H9 (cell line): ENCODE measurements at regions not wholly inside any gene's neighbourhood (a gene's known extent, or its start where the extent isn't known, plus 50 kb on each side); places are given as distances from the start of the nearest gene placed in this dataset.

ENCODE experiments used
- DNase-seq: peaks from one replicate; pipeline ENCODE4 v3.0.0-alpha.2; 2017
- H2AFZ ChIP-seq: one replicate; pipeline ENCODE4 v1.6.1; 2013; ENCODE audit warnings: mild to moderate bottlenecking, low read length, control low read depth, moderate library complexity
- H2AK5ac ChIP-seq: 2 replicates; pipeline ENCODE4 v1.6.1; 2013; ENCODE audit warnings: low read length, control low read depth, mixed read lengths; ENCODE audit not compliant: insufficient read length
- H2BK120ac ChIP-seq: one replicate; pipeline ENCODE4 v1.6.1; 2013; ENCODE audit warnings: low read depth, mild to moderate bottlenecking, low read length, control low read depth, inconsistent platforms; ENCODE audit not compliant: poor library complexity, severe bottlenecking
- H2BK12ac ChIP-seq: 2 replicates; pipeline ENCODE4 v1.6.1; 2013; ENCODE audit warnings: low read length, control low read depth, mixed read lengths, low read depth; ENCODE audit not compliant: insufficient read length
- H2BK15ac ChIP-seq: 2 replicates; pipeline ENCODE4 v1.6.1; 2013; ENCODE audit warnings: low read depth, low read length, control low read depth
- H2BK20ac ChIP-seq: one replicate; pipeline ENCODE4 v1.6.1; 2013; ENCODE audit warnings: low read depth, mild to moderate bottlenecking, low read length, control low read depth, inconsistent platforms; ENCODE audit not compliant: poor library complexity, severe bottlenecking
- H2BK5ac ChIP-seq: 2 replicates; pipeline ENCODE4 v1.6.1; 2013; ENCODE audit warnings: low read length, control low read depth, mixed read lengths; ENCODE audit not compliant: insufficient read length
- H3K14ac ChIP-seq: 2 replicates; pipeline ENCODE4 v1.6.1; 2013; ENCODE audit warnings: low read length, control low read depth; ENCODE audit not compliant: insufficient read depth
- H3K18ac ChIP-seq: 2 replicates; pipeline ENCODE4 v1.6.1; 2013; ENCODE audit warnings: low read depth, mild to moderate bottlenecking, mixed read lengths, low read length, control low read depth; ENCODE audit not compliant: insufficient read length
- H3K23ac ChIP-seq: 2 replicates; pipeline ENCODE4 v1.6.1; 2013; ENCODE audit warnings: low read length, control low read depth, mixed read lengths, low read depth; ENCODE audit not compliant: insufficient read length
- H3K23me2 ChIP-seq: 2 replicates; pipeline ENCODE4 v1.6.1; 2013; ENCODE audit warnings: low read depth, mild to moderate bottlenecking, mixed read lengths, low read length, control low read depth; ENCODE audit not compliant: insufficient read length, poor library complexity, severe bottlenecking
- H3K27ac ChIP-seq: 2 replicates; pipeline ENCODE4 v1.5.1; 2013; ENCODE audit warnings: low read length, control low read depth, mixed read lengths, low read depth; ENCODE audit not compliant: insufficient read length
- H3K27me3 ChIP-seq: 2 replicates; pipeline ENCODE4 v1.6.1; 2013; ENCODE audit warnings: low read length, control low read depth, inconsistent platforms; ENCODE audit not compliant: insufficient read depth
- H3K4ac ChIP-seq: 2 replicates; pipeline ENCODE4 v1.6.1; 2013; ENCODE audit warnings: low read depth, mild to moderate bottlenecking, control low read depth, inconsistent platforms, low read length, moderate library complexity
- H3K4me1 ChIP-seq: 2 replicates; pipeline ENCODE4 v1.6.1; 2013; ENCODE audit warnings: low read length, control low read depth, inconsistent platforms; ENCODE audit not compliant: insufficient read depth
- H3K4me2 ChIP-seq: 2 replicates; pipeline ENCODE4 v1.6.1; 2013; ENCODE audit warnings: low read length, control low read depth, mixed read lengths; ENCODE audit not compliant: insufficient read length, insufficient read depth
- H3K56ac ChIP-seq: 2 replicates; pipeline ENCODE4 v1.6.1; 2013; ENCODE audit warnings: low read depth, mild to moderate bottlenecking, mixed read lengths, low read length, control low read depth; ENCODE audit not compliant: insufficient read length
- H3K79me1 ChIP-seq: 2 replicates; pipeline ENCODE4 v1.6.1; 2013; ENCODE audit warnings: low read depth, mild to moderate bottlenecking, moderate library complexity, low read length, control low read depth, inconsistent platforms; ENCODE audit not compliant: insufficient read depth, poor library complexity, severe bottlenecking
- H3K79me2 ChIP-seq: 2 replicates; pipeline ENCODE4 v1.6.1; 2013; ENCODE audit warnings: low read length, control low read depth, inconsistent platforms; ENCODE audit not compliant: insufficient read depth
- H3K9ac ChIP-seq: 2 replicates; pipeline ENCODE4 v1.6.1; 2013; ENCODE audit warnings: low read length, control low read depth, mixed read lengths; ENCODE audit not compliant: insufficient read length; ENCODE audit errors: extremely low read depth
- H3K9me3 ChIP-seq: one replicate; pipeline ENCODE4 v1.6.1; 2013; ENCODE audit warnings: low read depth, low read length, inconsistent platforms; ENCODE audit not compliant: control insufficient read depth
- H3T11ph ChIP-seq: one replicate; pipeline ENCODE4 v1.6.1; 2013; ENCODE audit warnings: mild to moderate bottlenecking, low read length, control low read depth, inconsistent platforms
- H4K20me1 ChIP-seq: one replicate; pipeline ENCODE4 v1.6.1; 2013; ENCODE audit not compliant: control insufficient read depth, insufficient read length, insufficient read depth
- H4K5ac ChIP-seq: 2 replicates; pipeline ENCODE4 v1.6.1; 2013; ENCODE audit warnings: low read depth, mild to moderate bottlenecking, mixed read lengths, low read length, control low read depth; ENCODE audit not compliant: insufficient read length
- H4K8ac ChIP-seq: replicated peaks from 2 replicates; pipeline ENCODE4 v1.6.1; 2013; ENCODE audit warnings: low read length, control low read depth, mixed read lengths, low read depth; ENCODE audit not compliant: insufficient read length
- H4K91ac ChIP-seq: 2 replicates; pipeline ENCODE4 v1.6.1; 2013; ENCODE audit warnings: low read depth, mild to moderate bottlenecking, moderate library complexity, mixed read lengths, low read length, control low read depth; ENCODE audit not compliant: insufficient read length
- H3K27ac Mint-ChIP-seq, 3 experiments: 2 replicates in 2 of 3; 3 replicates in 1 of 3; pipeline ENCODE4 v1.8.0; 2020 to 2021; ENCODE audit warnings: mixed read lengths in 3 of 3, mild to moderate bottlenecking in 1 of 3, moderate library complexity in 1 of 3
- H3K27me3 Mint-ChIP-seq: 2 replicates; pipeline ENCODE4 v1.8.0; 2021; ENCODE audit warnings: low read depth, mild to moderate bottlenecking, moderate library complexity, mixed read lengths
- H3K36me3 Mint-ChIP-seq, 3 experiments: 2 replicates in 2 of 3; 3 replicates in 1 of 3; pipeline ENCODE4 v1.8.0; 2020 to 2021; ENCODE audit warnings: low read depth in 3 of 3, mixed read lengths in 3 of 3; ENCODE audit not compliant: insufficient read depth in 1 of 3
- H3K4me1 Mint-ChIP-seq, 2 experiments: 2 replicates each; pipeline ENCODE4 v1.8.0; 2020; ENCODE audit warnings: mixed read lengths in 2 of 2
- H3K4me3 Mint-ChIP-seq, 2 experiments: 2 replicates in 1 of 2; 3 replicates in 1 of 2; pipeline ENCODE4 v1.8.0; 2020 to 2021; ENCODE audit warnings: mild to moderate bottlenecking in 2 of 2, mixed read lengths in 2 of 2, moderate library complexity in 1 of 2
- H3K9me3 Mint-ChIP-seq, 2 experiments: 2 replicates in 1 of 2; 3 replicates in 1 of 2; pipeline ENCODE4 v1.8.0; 2020; ENCODE audit warnings: mild to moderate bottlenecking in 2 of 2, mixed read lengths in 2 of 2, moderate library complexity in 1 of 2
- WGBS: extraction: QIAGEN DNeasy Blood & Tissue Kit; methylation state at CpG from one replicate; pipeline ENCODE4 v1.1.7; 2013; ENCODE audit warnings: missing lambda C conversion rate, low lambda C conversion rate, mixed read lengths; ENCODE audit not compliant: insufficient read length; ENCODE audit errors: extremely low coverage; 5-methylcytosine and 5-hydroxymethylcytosine counted together
- TF ChIP-seq, protein P1 (sequence below): fragments of 200-600 bp; sonication (generic); conservative IDR thresholded peaks from 3 replicates; pipeline ENCODE4 v1.8.0; 2021; ENCODE audit warnings: antibody characterized with exemption, mild to moderate bottlenecking

DNA sequence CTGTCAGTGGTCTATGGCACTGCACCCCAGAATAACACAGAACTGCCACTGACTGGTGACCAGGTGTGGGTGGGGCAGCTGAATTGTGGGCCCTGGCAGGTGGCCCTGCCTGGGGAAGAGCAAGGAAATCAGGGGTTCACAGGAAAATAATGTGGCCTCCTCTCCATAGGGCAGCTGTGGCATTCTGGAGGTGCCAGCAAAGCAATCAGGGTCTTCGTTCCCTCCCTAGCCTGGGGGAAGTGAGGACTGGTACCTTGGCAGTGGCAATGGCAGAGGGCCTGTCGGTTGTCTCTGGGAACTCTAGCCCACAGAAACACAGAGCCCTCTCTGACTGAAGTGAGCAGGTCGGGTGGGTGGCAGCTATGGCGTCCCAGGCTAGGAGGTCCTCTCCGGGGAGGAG, 223.0 kb downstream of the GRIA2 start:
- Histone ChIP-seq H3K4me2 (no peak overlapping the region), H3K23ac (no peak overlapping the region), H2BK12ac (no peak overlapping the region), H3K9ac (no peak overlapping the region), H4K91ac (no peak overlapping the region), H4K8ac (no peak overlapping the region), H3T11ph (no peak overlapping the region), H2BK20ac (no peak overlapping the region), H3K14ac (no peak overlapping the region), H2BK5ac (no peak overlapping the region), H2AK5ac (no peak overlapping the region), H2BK120ac (no peak overlapping the region), H3K4ac (no peak overlapping the region), H4K20me1 (no peaks in the 10 kb centered on the region), H2BK15ac (no peak overlapping the region), H3K27ac (no peak overlapping the region), H3K56ac (no peak overlapping the region), H3K9me3 (no peaks in the 10 kb centered on the region), H4K5ac (no peak overlapping the region), H3K27me3 (no peaks in the 10 kb centered on the region), H3K18ac (no peak overlapping the region), H3K79me1 (no peaks in the 10 kb centered on the region), H3K4me1 (no peaks in the 10 kb centered on the region), H2AFZ (no peak overlapping the region), H3K23me2 (no peaks in the 10 kb centered on the region), H3K79me2 (no peaks in the 10 kb centered on the region)
- TF ChIP-seq, protein P1, sequence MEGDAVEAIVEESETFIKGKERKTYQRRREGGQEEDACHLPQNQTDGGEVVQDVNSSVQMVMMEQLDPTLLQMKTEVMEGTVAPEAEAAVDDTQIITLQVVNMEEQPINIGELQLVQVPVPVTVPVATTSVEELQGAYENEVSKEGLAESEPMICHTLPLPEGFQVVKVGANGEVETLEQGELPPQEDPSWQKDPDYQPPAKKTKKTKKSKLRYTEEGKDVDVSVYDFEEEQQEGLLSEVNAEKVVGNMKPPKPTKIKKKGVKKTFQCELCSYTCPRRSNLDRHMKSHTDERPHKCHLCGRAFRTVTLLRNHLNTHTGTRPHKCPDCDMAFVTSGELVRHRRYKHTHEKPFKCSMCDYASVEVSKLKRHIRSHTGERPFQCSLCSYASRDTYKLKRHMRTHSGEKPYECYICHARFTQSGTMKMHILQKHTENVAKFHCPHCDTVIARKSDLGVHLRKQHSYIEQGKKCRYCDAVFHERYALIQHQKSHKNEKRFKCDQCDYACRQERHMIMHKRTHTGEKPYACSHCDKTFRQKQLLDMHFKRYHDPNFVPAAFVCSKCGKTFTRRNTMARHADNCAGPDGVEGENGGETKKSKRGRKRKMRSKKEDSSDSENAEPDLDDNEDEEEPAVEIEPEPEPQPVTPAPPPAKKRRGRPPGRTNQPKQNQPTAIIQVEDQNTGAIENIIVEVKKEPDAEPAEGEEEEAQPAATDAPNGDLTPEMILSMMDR: no peak
- H3K9me3 Mint-ChIP-seq: no peaks in the 10 kb centered on the region; a peak in 1 of 5 replicates
- H3K36me3 Mint-ChIP-seq: no peaks in the 10 kb centered on the region
- H3K4me1 Mint-ChIP-seq: no peaks in the 10 kb centered on the region
- H3K27ac Mint-ChIP-seq: no peak overlapping the region; a peak in 1 of 7 replicates
- no peaks in the 10 kb centered on the region for H3K27me3 Mint-ChIP-seq
- H3K4me3 Mint-ChIP-seq: no peak overlapping the region
- no peak for DNase-seq
- no CpG with 5 or more reads among the region's 5 CpGs for WGBS
